Transverse colon (tissue), 4 donors: ENCODE measurements at regions not wholly inside any gene's neighbourhood (a gene's known extent, or its start where the extent isn't known, plus 50 kb on each side); places are given as distances from the start of the nearest gene placed in this dataset.

ENCODE experiments used
- DNase-seq: peaks from one replicate; pipeline ENCODE4 v3.0.0-alpha.2; 2019
- H3K27ac ChIP-seq, 4 donors: fragments of 200-600 bp; sonication (generic); 2 replicates each; pipeline ENCODE4 v1.5.1; 2016 to 2018; ENCODE audit warnings: inconsistent platforms in 4 of 4
- H3K27me3 ChIP-seq: fragments of 200-600 bp; sonication (generic); 2 replicates; pipeline ENCODE4 v1.5.1; 2017; ENCODE audit warnings: inconsistent platforms
- H3K36me3 ChIP-seq, 4 donors: fragments of 200-600 bp; sonication (generic); 2 replicates each; pipeline ENCODE4 v1.5.1; 2017 to 2019; ENCODE audit warnings: inconsistent platforms in 4 of 4
- H3K4me1 ChIP-seq, 4 donors: fragments of 200-600 bp; sonication (generic); 2 replicates each; pipeline ENCODE4 v1.5.1; 2017 to 2020; ENCODE audit warnings: inconsistent platforms in 4 of 4
- H3K4me3 ChIP-seq, 4 donors: fragments of 200-600 bp; sonication (generic); 1 replicate in 1 of 4; 2 replicates in 3 of 4; pipeline versions ENCODE4 v1.5.1 to v1.6.1; 2017 to 2019; ENCODE audit warnings: inconsistent platforms in 4 of 4
- H3K9me3 ChIP-seq, 2 donors: fragments of 200-600 bp; sonication (generic); 2 replicates each; pipeline ENCODE4 v1.5.1; 2017 to 2019; ENCODE audit warnings: inconsistent platforms in 2 of 2
- CTCF ChIP-seq, 5 experiments: fragments of 200-600 bp in 3 of 5; fragments of 450-650 bp in 2 of 5; sonication (generic) in 3 of 5; IDR thresholded peaks; 1 replicate in 2 of 5; 2 replicates in 3 of 5; pipeline ENCODE4 v1.5.1; 2016 to 2017; ENCODE audit warnings: antibody characterized with exemption in 5 of 5, inconsistent platforms in 3 of 5, mild to moderate bottlenecking in 2 of 5, moderate library complexity in 1 of 5
- EP300 ChIP-seq: sonication (generic); formaldehyde crosslinking; IDR thresholded peaks from one replicate; pipeline ENCODE4 v1.6.1; 2017; ENCODE audit warnings: antibody characterized with exemption, low read depth
- POLR2A ChIP-seq: fragments of 450-650 bp; IDR thresholded peaks from one replicate; pipeline ENCODE4 v1.6.1; 2016; ENCODE audit warnings: antibody characterized with exemption, mild to moderate bottlenecking, moderate library complexity
- POLR2AphosphoS5 ChIP-seq, 3 donors: sonication (generic); formaldehyde crosslinking; IDR thresholded peaks; one replicate each; pipeline ENCODE4 v1.6.1; 2016; ENCODE audit warnings: antibody characterized with exemption in 3 of 3
- WGBS, 2 donors: methylation state at CpG; one replicate each; pipeline ENCODE4 v1.1.5; 2018; ENCODE audit warnings: low coverage in 1 of 2; 5-methylcytosine and 5-hydroxymethylcytosine counted together
- in situ Hi-C, 4 donors: fragments of 200-750 bp; cut with MboI; loops; one replicate each; pipeline versions ENCODE4 v1.15.0 to v1.15.1; 2017; ENCODE audit warnings: low sequenced_read_pairs in 3 of 4, low pct_ligation_motif_present in 1 of 4, low pct_unique_long_range_greater_than_20kb in 1 of 4
- intact Hi-C: fragments of 100-400 bp; cut with DNase I; formaldehyde crosslinking; loops from one replicate; pipeline ENCODE4 v1.15.1; 2023; ENCODE audit warnings: low total_unique reads

- H3K9me3 ChIP-seq = no peaks in the 10 kb centered on the region
- no peaks in the 10 kb centered on the region for H3K4me1 ChIP-seq
- TF ChIP-seq EP300 (no peak), POLR2AphosphoS5 (IDR thresholded peaks at IDR 0.05) (no peak), CTCF (IDR thresholded peaks at IDR 0.05) (no peak), POLR2A (no peak)
- intact Hi-C loops (no loop called here), in situ Hi-C loops (no loop called here)
- H3K36me3 ChIP-seq = no peaks in the 10 kb centered on the region
- H3K27me3 ChIP-seq = no peaks in the 10 kb centered on the region
- WGBS, 2 donors = 67 to 88% methylated on average over 4 of the region's 4 CpGs
- no peak overlapping the region for H3K27ac ChIP-seq
- H3K4me3 ChIP-seq = no peak overlapping the region
- no peak for DNase-seq
Measured at GRCh38 chr5:110008131-110008530, 318.4 kb downstream of the MAN2A1 start.

GRCh38 chr5:110012145-110012544 lies 322.4 kb downstream of the MAN2A1 start:
- H3K27me3 ChIP-seq = no peaks in the 10 kb centered on the region
- no peak overlapping the region for H3K27ac ChIP-seq
- in situ Hi-C loops = no loop called here
- no peaks in the 10 kb centered on the region for H3K36me3 ChIP-seq
- WGBS, 2 donors = 91 to 100% methylated on average over 1 of the region's 1 CpG
- H3K4me3 ChIP-seq = no peak overlapping the region
- H3K4me1 ChIP-seq = no peaks in the 10 kb centered on the region
- DNase-seq = no peak
- no peaks in the 10 kb centered on the region for H3K9me3 ChIP-seq
- intact Hi-C loops = no loop called here
- no peak for TF ChIP-seq POLR2A
- TF ChIP-seq EP300 = no peak
- no peak for TF ChIP-seq POLR2AphosphoS5 (IDR thresholded peaks at IDR 0.05)
- no peak for TF ChIP-seq CTCF (IDR thresholded peaks at IDR 0.05)

- Histone ChIP-seq H3K36me3 (no peaks in the 10 kb centered on the region), H3K27me3 (no peaks in the 10 kb centered on the region), H3K9me3 (no peaks in the 10 kb centered on the region), H3K4me3 (no peak overlapping the region), H3K4me1 (no peaks in the 10 kb centered on the region), H3K27ac (no peak overlapping the region)
- DNase-seq = no peak
- TF ChIP-seq POLR2A (no peak), EP300 (no peak), POLR2AphosphoS5 (IDR thresholded peaks at IDR 0.05) (no peak), CTCF (IDR thresholded peaks at IDR 0.05) (no peak)
- in situ Hi-C loops = no loop called here
- intact Hi-C loops = no loop called here
Measured at GRCh38 chr5:110013017-110013416, 323.3 kb downstream of the MAN2A1 start.

- 97 to 100% methylated on average over 2 of the region's 2 CpGs for WGBS, 2 donors
- no peak for TF ChIP-seq CTCF (IDR thresholded peaks at IDR 0.05)
- TF ChIP-seq POLR2A = no peak
- TF ChIP-seq POLR2AphosphoS5 (IDR thresholded peaks at IDR 0.05) = no peak
- no peak for TF ChIP-seq EP300
- no peak for DNase-seq
- Histone ChIP-seq H3K4me1 (no peaks in the 10 kb centered on the region), H3K27me3 (no peaks in the 10 kb centered on the region), H3K27ac (no peak overlapping the region), H3K36me3 (no peaks in the 10 kb centered on the region), H3K4me3 (no peak overlapping the region), H3K9me3 (no peaks in the 10 kb centered on the region)
- in situ Hi-C loops (no loop called here), intact Hi-C loops (no loop called here)
Measured at GRCh38 chr5:110017854-110018253, 328.1 kb downstream of the MAN2A1 start.
